ENCODE measurements at regions not wholly inside any gene's neighbourhood (a gene's known extent, or its start where the extent isn't known, plus 50 kb on each side); places are given as distances from the start of the nearest gene placed in this dataset.

GRCh38 chr12:75571204-75571603 is 59.8 kb upstream of the KRR1 start:
- Histone ChIP-seq H3K27ac (ENCODE audit: insufficient read depth, low read length) (no peak overlapping the region), H3K56ac (ENCODE audit: extremely low read depth, insufficient read depth, low read length) (no peak overlapping the region), H3K27me3 (ENCODE audit: control insufficient read depth, insufficient read depth, low read length) (no peaks in the 10 kb centered on the region), H3K23ac (ENCODE audit: low read depth, low read length) (no peak overlapping the region), H4K91ac (ENCODE audit: insufficient read depth, low read depth, low read length) (no peak overlapping the region), H3K9me3 (ENCODE audit: control insufficient read depth, insufficient read depth, low read length) (no peaks in the 10 kb centered on the region; the same call in 1 of the 2 replicates), H2AK9ac (replicated peaks; ENCODE audit: low read depth, low read length, poor library complexity) (no peak overlapping the region), H3K4me2 (ENCODE audit: low read depth, low read length) (no peak overlapping the region), H3K4me3 (ENCODE audit: insufficient read depth, low read depth, low read length) (no peak overlapping the region), H3K4ac (ENCODE audit: low read depth, low read length) (no peak overlapping the region), H2BK20ac (ENCODE audit: low read depth, low read length) (no peak overlapping the region), H3K4me1 (ENCODE audit: control insufficient read depth, insufficient read depth, low read length) (peaks cover 19% of the 10 kb centered on the region), H2AK5ac (ENCODE audit: low read depth, low read length) (no peak overlapping the region), H3K9ac (ENCODE audit: low read depth, low read length) (no peak overlapping the region), H3K79me1 (ENCODE audit: low read depth in 1 of 2, low read length in 2 of 2) (no peaks in the 10 kb centered on the region), H3K14ac (replicated peaks; ENCODE audit: low read depth, low read length) (no peak overlapping the region), H4K20me1 (ENCODE audit: insufficient read depth, low read length) (no peaks in the 10 kb centered on the region), H3K36me3 (ENCODE audit: control insufficient read depth, insufficient read depth, low read length) (no peaks in the 10 kb centered on the region), H4K8ac (ENCODE audit: low read depth in 2 of 2, low read length in 2 of 2) (no peak overlapping the region), H3K18ac (ENCODE audit: low read depth, low read length) (no peak overlapping the region), H2BK5ac (ENCODE audit: low read depth, low read length, poor library complexity, severe bottlenecking) (no peak overlapping the region), H2BK120ac (ENCODE audit: low read depth, low read length) (no peak overlapping the region), H4K5ac (ENCODE audit: low read depth, low read length) (no peak overlapping the region), H2BK15ac (ENCODE audit: low read depth, low read length) (no peak overlapping the region), H3K9me1 (ENCODE audit: insufficient read depth, low read length) (0 out of 2 replicates have a peak, but pooled peaks cover 2% of the 10 kb centered on the region), H2AFZ (replicated peaks; ENCODE audit: low read length, poor library complexity) (no peak overlapping the region)
- no peak for TF ChIP-seq RFX5 (IDR thresholded peaks at IDR 0.05; ENCODE audit: low read depth, low read length)
- TF ChIP-seq NFE2L2 (IDR thresholded peaks at IDR 0.05; ENCODE audit: low read depth, low read length) = no peak
- no peak for TF ChIP-seq BHLHE40 (IDR thresholded peaks at IDR 0.05; ENCODE audit: low read depth, low read length)
- TF ChIP-seq MAZ (IDR thresholded peaks at IDR 0.05; ENCODE audit: borderline replicate concordance, low read depth, low read length) = no peak
- no peak for TF ChIP-seq MAFK (IDR thresholded peaks at IDR 0.05; ENCODE audit: low read depth, low read length)
- TF ChIP-seq FOS (IDR thresholded peaks at IDR 0.05; ENCODE audit: low read depth, low read length) = no peak
- no peak for TF ChIP-seq USF2 (IDR thresholded peaks at IDR 0.05; ENCODE audit: low read depth, low read length)
- TF ChIP-seq POLR2A (IDR thresholded peaks at IDR 0.05; ENCODE audit: low read depth, low read length) = no peak
- no peak for TF ChIP-seq CHD1 (IDR thresholded peaks at IDR 0.05; ENCODE audit: low read depth, low read length)
- no peak for TF ChIP-seq SMC3 (IDR thresholded peaks at IDR 0.05; ENCODE audit: low read depth, low read length)
- ATAC-seq (ENCODE audit: low read depth) (no peak), DNase-seq (no peak)
- WGBS, 2 experiments (ENCODE audit: extremely low coverage in 2 of 2, insufficient read length in 1 of 2) = no CpG with 5 or more reads among the region's 3 CpGs
- intact Hi-C loops (cut with micrococcal nuclease) (no loop called here), in situ Hi-C loops (cut with MboI; ENCODE audit: low sequenced_read_pairs) (no loop called here), dilution Hi-C loops (cut with HindIII; ENCODE audit: low sequenced_read_pairs, unreplicated experiment) (no loop called here)
- ChIA-PET POLR2A (ENCODE audit: unreplicated experiment) (no interaction called here), CTCF (no interaction called here)
- BruUV-seq (replicated peaks) = no TSS peak
